ENCODE measurements at regions not wholly inside any gene's neighbourhood (a gene's known extent, or its start where the extent isn't known, plus 50 kb on each side); places are given as distances from the start of the nearest gene placed in this dataset.

DNA sequence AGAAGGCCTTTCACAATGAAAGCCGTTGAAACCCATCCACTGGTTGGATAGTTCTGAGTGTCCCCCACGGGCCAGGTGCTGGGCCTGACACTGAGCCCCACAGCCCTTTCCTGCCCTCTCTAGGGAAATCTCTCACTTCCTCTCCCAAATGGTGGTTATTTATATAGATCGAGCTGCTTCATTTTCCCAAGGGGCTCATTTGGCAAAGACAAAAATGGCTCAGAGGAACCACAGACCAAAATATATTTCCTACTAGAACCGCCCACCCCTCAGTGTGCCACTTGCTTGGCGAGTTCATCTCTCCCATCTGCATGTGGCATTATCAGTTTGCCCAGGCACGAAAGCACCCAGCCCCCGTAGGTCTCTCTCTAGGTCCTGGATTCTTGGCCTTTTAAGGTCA, 53.3 kb upstream of the STIM2 start:
- no peak for TF ChIP-seq POLR2AphosphoS5 (IDR thresholded peaks at IDR 0.05; ENCODE audit: low read depth)
- TF ChIP-seq, protein P1, sequence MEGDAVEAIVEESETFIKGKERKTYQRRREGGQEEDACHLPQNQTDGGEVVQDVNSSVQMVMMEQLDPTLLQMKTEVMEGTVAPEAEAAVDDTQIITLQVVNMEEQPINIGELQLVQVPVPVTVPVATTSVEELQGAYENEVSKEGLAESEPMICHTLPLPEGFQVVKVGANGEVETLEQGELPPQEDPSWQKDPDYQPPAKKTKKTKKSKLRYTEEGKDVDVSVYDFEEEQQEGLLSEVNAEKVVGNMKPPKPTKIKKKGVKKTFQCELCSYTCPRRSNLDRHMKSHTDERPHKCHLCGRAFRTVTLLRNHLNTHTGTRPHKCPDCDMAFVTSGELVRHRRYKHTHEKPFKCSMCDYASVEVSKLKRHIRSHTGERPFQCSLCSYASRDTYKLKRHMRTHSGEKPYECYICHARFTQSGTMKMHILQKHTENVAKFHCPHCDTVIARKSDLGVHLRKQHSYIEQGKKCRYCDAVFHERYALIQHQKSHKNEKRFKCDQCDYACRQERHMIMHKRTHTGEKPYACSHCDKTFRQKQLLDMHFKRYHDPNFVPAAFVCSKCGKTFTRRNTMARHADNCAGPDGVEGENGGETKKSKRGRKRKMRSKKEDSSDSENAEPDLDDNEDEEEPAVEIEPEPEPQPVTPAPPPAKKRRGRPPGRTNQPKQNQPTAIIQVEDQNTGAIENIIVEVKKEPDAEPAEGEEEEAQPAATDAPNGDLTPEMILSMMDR (IDR thresholded peaks at IDR 0.05; ENCODE audit: insufficient read depth, low read length) = no peak
- TF ChIP-seq, protein P2, sequence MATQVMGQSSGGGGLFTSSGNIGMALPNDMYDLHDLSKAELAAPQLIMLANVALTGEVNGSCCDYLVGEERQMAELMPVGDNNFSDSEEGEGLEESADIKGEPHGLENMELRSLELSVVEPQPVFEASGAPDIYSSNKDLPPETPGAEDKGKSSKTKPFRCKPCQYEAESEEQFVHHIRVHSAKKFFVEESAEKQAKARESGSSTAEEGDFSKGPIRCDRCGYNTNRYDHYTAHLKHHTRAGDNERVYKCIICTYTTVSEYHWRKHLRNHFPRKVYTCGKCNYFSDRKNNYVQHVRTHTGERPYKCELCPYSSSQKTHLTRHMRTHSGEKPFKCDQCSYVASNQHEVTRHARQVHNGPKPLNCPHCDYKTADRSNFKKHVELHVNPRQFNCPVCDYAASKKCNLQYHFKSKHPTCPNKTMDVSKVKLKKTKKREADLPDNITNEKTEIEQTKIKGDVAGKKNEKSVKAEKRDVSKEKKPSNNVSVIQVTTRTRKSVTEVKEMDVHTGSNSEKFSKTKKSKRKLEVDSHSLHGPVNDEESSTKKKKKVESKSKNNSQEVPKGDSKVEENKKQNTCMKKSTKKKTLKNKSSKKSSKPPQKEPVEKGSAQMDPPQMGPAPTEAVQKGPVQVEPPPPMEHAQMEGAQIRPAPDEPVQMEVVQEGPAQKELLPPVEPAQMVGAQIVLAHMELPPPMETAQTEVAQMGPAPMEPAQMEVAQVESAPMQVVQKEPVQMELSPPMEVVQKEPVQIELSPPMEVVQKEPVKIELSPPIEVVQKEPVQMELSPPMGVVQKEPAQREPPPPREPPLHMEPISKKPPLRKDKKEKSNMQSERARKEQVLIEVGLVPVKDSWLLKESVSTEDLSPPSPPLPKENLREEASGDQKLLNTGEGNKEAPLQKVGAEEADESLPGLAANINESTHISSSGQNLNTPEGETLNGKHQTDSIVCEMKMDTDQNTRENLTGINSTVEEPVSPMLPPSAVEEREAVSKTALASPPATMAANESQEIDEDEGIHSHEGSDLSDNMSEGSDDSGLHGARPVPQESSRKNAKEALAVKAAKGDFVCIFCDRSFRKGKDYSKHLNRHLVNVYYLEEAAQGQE (IDR thresholded peaks at IDR 0.05; ENCODE audit: insufficient replicate concordance, low read depth) = no peak
- no peak for TF ChIP-seq GABPA (IDR thresholded peaks at IDR 0.05; ENCODE audit: low read depth)
